ENCODE measurements at regions not wholly inside any gene's neighbourhood (a gene's known extent, or its start where the extent isn't known, plus 50 kb on each side); places are given as distances from the start of the nearest gene placed in this dataset.

GRCh38 chr21:21722731-21723130 lies 724.5 kb downstream of the NCAM2 start:
- DNase-seq: no peak

GRCh38 chr21:21730512-21730911 lies 732.3 kb downstream of the NCAM2 start:
- DNase-seq: peak; percentile 63

GRCh38 chr21:21731626-21732025 lies 733.4 kb downstream of the NCAM2 start:
- no peak for DNase-seq

- DNase-seq: no peak
Observed at GRCh38 chr21:21734088-21734487, 735.9 kb downstream of the NCAM2 start.

- DNase-seq: no peak
Observed at GRCh38 chr21:21737186-21737585, 739.0 kb downstream of the NCAM2 start.

GRCh38 chr21:21740207-21740606 lies 742.0 kb downstream of the NCAM2 start:
- DNase-seq: no peak

GRCh38 chr21:21750124-21750825 lies 752.1 kb downstream of the NCAM2 start:
- no peak for DNase-seq

GRCh38 chr21:21751286-21751685 lies 753.1 kb downstream of the NCAM2 start:
- DNase-seq: no peak

- DNase-seq: no peak
Observed at GRCh38 chr21:21762855-21763254, 764.6 kb downstream of the NCAM2 start.

GRCh38 chr21:21764281-21764680 lies 766.1 kb downstream of the NCAM2 start:
- no peak for DNase-seq

GRCh38 chr21:21767276-21767675 lies 769.1 kb downstream of the NCAM2 start:
- peak; percentile 15 for DNase-seq

- DNase-seq: no peak
Observed at GRCh38 chr21:21788591-21788990, 790.4 kb downstream of the NCAM2 start.

GRCh38 chr21:21801921-21802320 lies 803.7 kb downstream of the NCAM2 start:
- DNase-seq: no peak

- DNase-seq: no peak
Observed at GRCh38 chr21:21806711-21807597, 808.7 kb downstream of the NCAM2 start.

GRCh38 chr21:21807598-21807903 lies 809.3 kb downstream of the NCAM2 start:
- no peak for DNase-seq

GRCh38 chr21:21813289-21813688 lies 815.1 kb downstream of the NCAM2 start:
- no peak for DNase-seq

- no peak for DNase-seq
Observed at GRCh38 chr21:21813934-21814333, 815.7 kb downstream of the NCAM2 start.

GRCh38 chr21:21816778-21817177 lies 818.6 kb downstream of the NCAM2 start:
- DNase-seq: no peak

- DNase-seq: no peak
Observed at GRCh38 chr21:21818898-21819297, 820.7 kb downstream of the NCAM2 start.

- DNase-seq: no peak
Observed at GRCh38 chr21:21828130-21828529, 829.9 kb downstream of the NCAM2 start.

GRCh38 chr21:21831036-21831435 lies 832.8 kb downstream of the NCAM2 start:
- DNase-seq: no peak

GRCh38 chr21:21845901-21846300 lies 847.7 kb downstream of the NCAM2 start:
- DNase-seq: no peak

GRCh38 chr21:21851205-21851604 lies 853.0 kb downstream of the NCAM2 start:
- DNase-seq: no peak
